ENCODE measurements at regions not wholly inside any gene's neighbourhood (a gene's known extent, or its start where the extent isn't known, plus 50 kb on each side); places are given as distances from the start of the nearest gene placed in this dataset.

DNA sequence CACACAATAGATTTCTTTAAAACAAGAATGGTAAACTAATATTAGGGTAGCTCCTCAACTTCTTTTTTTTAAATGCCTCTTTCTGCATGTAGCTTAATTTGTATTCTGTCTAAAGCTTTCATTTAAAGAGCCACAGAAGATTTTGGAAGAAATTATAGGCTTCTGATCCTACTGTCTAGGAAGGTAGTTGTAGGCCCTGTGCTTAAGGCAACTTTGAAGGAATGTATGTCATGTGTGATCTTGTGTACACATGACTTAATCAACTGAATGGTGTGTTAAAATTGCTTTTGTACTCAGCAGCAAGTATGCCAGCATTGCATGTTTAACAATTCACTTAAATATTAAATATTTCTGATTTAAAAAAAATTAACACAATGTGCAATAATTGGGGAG, 51.5 kb upstream of the LYPD6 start:
- no peak for TF ChIP-seq POLR2A (IDR thresholded peaks at IDR 0.05)
- TF ChIP-seq, protein P1, sequence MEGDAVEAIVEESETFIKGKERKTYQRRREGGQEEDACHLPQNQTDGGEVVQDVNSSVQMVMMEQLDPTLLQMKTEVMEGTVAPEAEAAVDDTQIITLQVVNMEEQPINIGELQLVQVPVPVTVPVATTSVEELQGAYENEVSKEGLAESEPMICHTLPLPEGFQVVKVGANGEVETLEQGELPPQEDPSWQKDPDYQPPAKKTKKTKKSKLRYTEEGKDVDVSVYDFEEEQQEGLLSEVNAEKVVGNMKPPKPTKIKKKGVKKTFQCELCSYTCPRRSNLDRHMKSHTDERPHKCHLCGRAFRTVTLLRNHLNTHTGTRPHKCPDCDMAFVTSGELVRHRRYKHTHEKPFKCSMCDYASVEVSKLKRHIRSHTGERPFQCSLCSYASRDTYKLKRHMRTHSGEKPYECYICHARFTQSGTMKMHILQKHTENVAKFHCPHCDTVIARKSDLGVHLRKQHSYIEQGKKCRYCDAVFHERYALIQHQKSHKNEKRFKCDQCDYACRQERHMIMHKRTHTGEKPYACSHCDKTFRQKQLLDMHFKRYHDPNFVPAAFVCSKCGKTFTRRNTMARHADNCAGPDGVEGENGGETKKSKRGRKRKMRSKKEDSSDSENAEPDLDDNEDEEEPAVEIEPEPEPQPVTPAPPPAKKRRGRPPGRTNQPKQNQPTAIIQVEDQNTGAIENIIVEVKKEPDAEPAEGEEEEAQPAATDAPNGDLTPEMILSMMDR (IDR thresholded peaks at IDR 0.05) = no peak
